Spleen (tissue), 11 donors: ENCODE measurements at regions not wholly inside any gene's neighbourhood (a gene's known extent, or its start where the extent isn't known, plus 50 kb on each side); places are given as distances from the start of the nearest gene placed in this dataset.

Source experiments
- DNase-seq: peaks from one replicate; pipeline ENCODE4 v3.0.0-alpha.2; 2020
- H3K27ac ChIP-seq, 8 donors: fragments of 200-600 bp; sonication (generic) in 7 of 8; 1 replicate in 4 of 8; 2 replicates in 4 of 8; pipeline versions ENCODE4 v1.5.0 to v1.8.0; 2016 to 2021; ENCODE audit warnings: inconsistent platforms in 4 of 8, mild to moderate bottlenecking in 4 of 8, moderate library complexity in 1 of 8
- H3K27me3 ChIP-seq, 7 donors: fragments of 200-600 bp; sonication (generic) in 6 of 7; replicated peaks in 1 of 7; 1 replicate in 4 of 7; 2 replicates in 3 of 7; pipeline versions ENCODE4 v1.5.0 to v1.8.0; 2016 to 2021; ENCODE audit warnings: inconsistent platforms in 3 of 7, mild to moderate bottlenecking in 1 of 7
- H3K36me3 ChIP-seq, 6 donors: fragments of 200-600 bp; sonication (generic) in 5 of 6; 1 replicate in 4 of 6; 2 replicates in 2 of 6; pipeline versions ENCODE4 v1.5.0 to v1.8.0; 2016 to 2021; ENCODE audit warnings: inconsistent platforms in 2 of 6
- H3K4me1 ChIP-seq, 6 donors: fragments of 200-600 bp; sonication (generic) in 5 of 6; 1 replicate in 3 of 6; 2 replicates in 3 of 6; pipeline versions ENCODE4 v1.5.0 to v1.8.0; 2016 to 2021; ENCODE audit warnings: inconsistent platforms in 3 of 6
- H3K4me3 ChIP-seq, 8 donors: fragments of 200-600 bp; sonication (generic) in 7 of 8; 1 replicate in 4 of 8; 2 replicates in 4 of 8; pipeline versions ENCODE4 v1.5.0 to v1.8.0; 2016 to 2021; ENCODE audit warnings: inconsistent platforms in 4 of 8, mild to moderate bottlenecking in 4 of 8, moderate library complexity in 2 of 8
- H3K9me3 ChIP-seq, 8 donors: fragments of 200-600 bp; sonication (generic) in 7 of 8; 1 replicate in 4 of 8; 2 replicates in 4 of 8; pipeline versions ENCODE4 v1.5.0 to v1.8.0; 2016 to 2021; ENCODE audit warnings: inconsistent platforms in 4 of 8
- POLR2A ChIP-seq, 3 donors: fragments of 450-650 bp; IDR thresholded peaks; one replicate each; pipeline ENCODE4 v1.5.1; 2017; ENCODE audit warnings: antibody characterized with exemption in 3 of 3, mild to moderate bottlenecking in 1 of 3
- POLR2AphosphoS5 ChIP-seq, 3 donors: sonication (generic); formaldehyde crosslinking; IDR thresholded peaks; one replicate each; pipeline ENCODE4 v1.5.1; 2017; ENCODE audit warnings: antibody characterized with exemption in 3 of 3
- WGBS, 5 donors: extraction: QIAGEN DNeasy Blood & Tissue Kit in 3 of 5; methylation state at CpG; one replicate each; pipeline versions ENCODE4 v1.1.5 to v1.1.7; 2013 to 2018; 5-methylcytosine and 5-hydroxymethylcytosine counted together
- intact Hi-C: fragments of 100-400 bp; cut with DNase I; formaldehyde crosslinking; loops from one replicate; pipeline ENCODE4 v1.15.0; 2023; ENCODE audit warnings: low total_unique reads
- TF ChIP-seq, protein P1 (sequence below), 11 experiments: fragments of 200-600 bp in 7 of 11; fragments of 450-650 bp in 4 of 11; sonication (generic) in 4 of 11; IDR thresholded peaks in 8 of 11; conservative IDR thresholded peaks in 3 of 11; 1 replicate in 7 of 11; 2 replicates in 4 of 11; pipeline versions ENCODE4 v1.4.0 to v1.8.0; 2016 to 2021; ENCODE audit warnings: antibody characterized with exemption in 11 of 11, inconsistent platforms in 4 of 11, mild to moderate bottlenecking in 1 of 11
- donor health status: healthy with polysubstance abuse.
- donor health status: DM: no; HTN: no; CAD: no; lungs with moderate emphysema.
- donor health status: DM: no; HTN: no; CAD: no.
- donor health status: Bipolar disorder and iron deficiency.
- donor health status: healthy.
- donor health status: DM: no; HTN: no; CAD: no.
- donor health status: DM: yes; HTN: yes; CAD: no.

GRCh38 chr5:98606961-98607360 is 166.5 kb upstream of the RGMB start:
- Histone ChIP-seq H3K4me3 (no peak overlapping the region), H3K27ac (no peak overlapping the region), H3K4me1 (no peaks in the 10 kb centered on the region), H3K9me3 (no peaks in the 10 kb centered on the region), H3K27me3 (no peaks in the 10 kb centered on the region), H3K36me3 (no peaks in the 10 kb centered on the region)
- DNase-seq, result no peak
- 62 to 92% (median 83%) methylated on average over 2 of the region's 2 CpGs for WGBS, 5 donors
- intact Hi-C loops, result no loop called here
- TF ChIP-seq, protein P1, sequence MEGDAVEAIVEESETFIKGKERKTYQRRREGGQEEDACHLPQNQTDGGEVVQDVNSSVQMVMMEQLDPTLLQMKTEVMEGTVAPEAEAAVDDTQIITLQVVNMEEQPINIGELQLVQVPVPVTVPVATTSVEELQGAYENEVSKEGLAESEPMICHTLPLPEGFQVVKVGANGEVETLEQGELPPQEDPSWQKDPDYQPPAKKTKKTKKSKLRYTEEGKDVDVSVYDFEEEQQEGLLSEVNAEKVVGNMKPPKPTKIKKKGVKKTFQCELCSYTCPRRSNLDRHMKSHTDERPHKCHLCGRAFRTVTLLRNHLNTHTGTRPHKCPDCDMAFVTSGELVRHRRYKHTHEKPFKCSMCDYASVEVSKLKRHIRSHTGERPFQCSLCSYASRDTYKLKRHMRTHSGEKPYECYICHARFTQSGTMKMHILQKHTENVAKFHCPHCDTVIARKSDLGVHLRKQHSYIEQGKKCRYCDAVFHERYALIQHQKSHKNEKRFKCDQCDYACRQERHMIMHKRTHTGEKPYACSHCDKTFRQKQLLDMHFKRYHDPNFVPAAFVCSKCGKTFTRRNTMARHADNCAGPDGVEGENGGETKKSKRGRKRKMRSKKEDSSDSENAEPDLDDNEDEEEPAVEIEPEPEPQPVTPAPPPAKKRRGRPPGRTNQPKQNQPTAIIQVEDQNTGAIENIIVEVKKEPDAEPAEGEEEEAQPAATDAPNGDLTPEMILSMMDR (IDR thresholded peaks at IDR 0.05 in 8 of 11, conservative IDR thresholded peaks at IDR 0.05 in 3 of 11), result no peak
- TF ChIP-seq POLR2A (IDR thresholded peaks at IDR 0.05) (no peak), POLR2AphosphoS5 (IDR thresholded peaks at IDR 0.05) (no peak)

GRCh38 chr5:98608052-98608451 is 165.4 kb upstream of the RGMB start:
- no peak for DNase-seq
- no peaks in the 10 kb centered on the region for H3K4me1 ChIP-seq
- no peaks in the 10 kb centered on the region for H3K27me3 ChIP-seq
- H3K36me3 ChIP-seq, result no peaks in the 10 kb centered on the region
- TF ChIP-seq, protein P1 (IDR thresholded peaks at IDR 0.05 in 8 of 11, conservative IDR thresholded peaks at IDR 0.05 in 3 of 11), result no peak
- TF ChIP-seq POLR2AphosphoS5 (IDR thresholded peaks at IDR 0.05) (no peak), POLR2A (IDR thresholded peaks at IDR 0.05) (no peak)
- 76 to 86% (median 81%) methylated on average over 3 of the region's 3 CpGs for WGBS, 5 donors
- H3K27ac ChIP-seq, result no peak overlapping the region
- H3K4me3 ChIP-seq, result no peak overlapping the region
- no peaks in the 10 kb centered on the region for H3K9me3 ChIP-seq
- intact Hi-C loops, result no loop called here

GRCh38 chr5:98614341-98614740 is 159.1 kb upstream of the RGMB start:
- TF ChIP-seq POLR2A (IDR thresholded peaks at IDR 0.05) (no peak), POLR2AphosphoS5 (IDR thresholded peaks at IDR 0.05) (no peak)
- TF ChIP-seq, protein P1 (IDR thresholded peaks at IDR 0.05 in 8 of 11, conservative IDR thresholded peaks at IDR 0.05 in 3 of 11), result no peak
- H3K27me3 ChIP-seq, result no peaks in the 10 kb centered on the region
- intact Hi-C loops, result no loop called here
- no peaks in the 10 kb centered on the region for H3K36me3 ChIP-seq
- no peaks in the 10 kb centered on the region for H3K9me3 ChIP-seq
- no peak overlapping the region for H3K4me3 ChIP-seq
- no peak for DNase-seq
- no peak overlapping the region for H3K27ac ChIP-seq
- no peaks in the 10 kb centered on the region for H3K4me1 ChIP-seq
- WGBS, 5 donors, result 76 to 89% (median 84%) methylated on average over 1 of the region's 1 CpG

DNA sequence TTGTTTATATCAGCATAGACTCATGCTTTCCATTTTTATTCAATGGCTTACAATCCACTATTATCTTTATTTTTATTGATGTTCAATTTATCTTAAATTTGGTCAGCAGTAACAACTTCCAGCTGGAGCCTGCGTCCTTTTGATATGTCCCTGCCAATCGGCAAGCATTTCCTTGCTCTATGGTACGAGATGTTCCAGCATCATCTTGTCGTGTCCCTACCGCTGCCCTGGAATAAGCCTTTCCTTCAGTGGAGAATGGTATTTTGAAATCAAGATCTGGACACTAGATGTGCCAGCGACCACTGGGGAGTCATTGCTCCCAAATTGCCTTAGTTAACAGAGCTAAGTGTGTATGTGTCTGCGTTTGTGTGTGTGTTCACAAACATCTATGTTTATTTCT is 151.6 kb upstream of the RGMB start:
- TF ChIP-seq POLR2AphosphoS5 (IDR thresholded peaks at IDR 0.05) (no peak), POLR2A (IDR thresholded peaks at IDR 0.05) (no peak)
- TF ChIP-seq, protein P1 (IDR thresholded peaks at IDR 0.05 in 8 of 11, conservative IDR thresholded peaks at IDR 0.05 in 3 of 11), result no peak
- intact Hi-C loops, result no loop called here
- DNase-seq, result no peak
- H3K27ac ChIP-seq, result no peak overlapping the region
- H3K36me3 ChIP-seq, result no peaks in the 10 kb centered on the region
- WGBS, 5 donors, result 86 to 90% (median 88%) methylated on average over 7 of the region's 7 CpGs
- no peaks in the 10 kb centered on the region for H3K9me3 ChIP-seq
- H3K4me3 ChIP-seq, result no peak overlapping the region
- H3K4me1 ChIP-seq, result no peaks in the 10 kb centered on the region
- no peaks in the 10 kb centered on the region for H3K27me3 ChIP-seq
